Esophagus muscularis mucosa (tissue), 4 donors: ENCODE measurements at regions not wholly inside any gene's neighbourhood (a gene's known extent, or its start where the extent isn't known, plus 50 kb on each side); places are given as distances from the start of the nearest gene placed in this dataset.

Experiments
- EP300 ChIP-seq: sonication (generic); formaldehyde crosslinking; IDR thresholded peaks from one replicate; pipeline ENCODE4 v1.6.1; 2017; ENCODE audit warnings: antibody characterized with exemption
- POLR2A ChIP-seq: fragments of 450-650 bp; IDR thresholded peaks from one replicate; pipeline ENCODE4 v1.6.1; 2017; ENCODE audit warnings: antibody characterized with exemption, moderate library complexity, mild to moderate bottlenecking, low read depth
- POLR2AphosphoS5 ChIP-seq, 2 donors: sonication (generic); formaldehyde crosslinking; IDR thresholded peaks; one replicate each; pipeline ENCODE4 v1.6.1; 2017; ENCODE audit warnings: antibody characterized with exemption in 2 of 2
- TF ChIP-seq, protein P1 (sequence below), 3 experiments: fragments of 200-600 bp in 2 of 3; fragments of 450-650 bp in 1 of 3; sonication (generic) in 2 of 3; IDR thresholded peaks; one replicate each; pipeline ENCODE4 v1.5.1; 2017 to 2019; ENCODE audit warnings: antibody characterized with exemption in 3 of 3, mild to moderate bottlenecking in 2 of 3, moderate library complexity in 1 of 3

DNA sequence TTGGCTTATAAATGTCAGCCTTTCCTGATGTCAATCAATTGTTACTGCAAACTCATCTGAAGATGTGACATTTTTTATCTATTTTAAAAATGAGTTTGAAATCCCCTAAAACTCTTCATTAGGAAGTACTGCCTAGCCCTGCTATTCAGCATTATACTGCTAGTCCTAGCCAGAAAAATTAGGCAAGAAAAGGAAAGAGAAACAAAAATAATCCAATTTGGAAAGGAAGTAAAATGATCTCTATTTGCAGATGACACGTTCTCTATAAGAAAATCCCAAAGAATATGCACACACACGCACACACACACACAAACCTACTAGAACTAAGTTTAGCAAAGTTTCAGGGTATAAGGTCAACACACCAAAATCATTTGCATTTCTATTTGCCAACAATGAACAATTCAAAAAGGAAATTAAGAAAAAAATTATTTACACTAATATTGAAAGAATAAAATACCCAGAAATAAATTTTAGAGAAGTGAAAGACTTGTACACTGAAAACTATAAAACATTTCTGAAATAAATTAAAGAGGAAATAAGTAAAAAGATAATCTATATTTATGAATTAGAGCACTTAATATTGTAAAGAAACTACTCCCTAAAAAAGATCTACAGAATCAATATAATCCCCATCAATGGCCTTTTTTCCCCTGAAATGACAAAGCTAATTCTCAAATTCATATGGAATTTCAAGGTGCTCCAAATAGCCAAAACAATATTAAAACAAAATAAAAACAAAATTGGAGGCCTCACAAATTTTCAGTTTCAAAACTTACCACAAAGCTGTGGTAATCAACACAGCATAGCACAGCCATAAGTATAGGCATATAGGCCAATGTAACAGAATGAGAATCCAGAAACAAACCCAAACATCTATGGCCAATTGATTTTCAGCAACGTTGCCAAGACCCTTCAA lies 433.7 kb upstream of the TRIB2 start:
- TF ChIP-seq, protein P1, sequence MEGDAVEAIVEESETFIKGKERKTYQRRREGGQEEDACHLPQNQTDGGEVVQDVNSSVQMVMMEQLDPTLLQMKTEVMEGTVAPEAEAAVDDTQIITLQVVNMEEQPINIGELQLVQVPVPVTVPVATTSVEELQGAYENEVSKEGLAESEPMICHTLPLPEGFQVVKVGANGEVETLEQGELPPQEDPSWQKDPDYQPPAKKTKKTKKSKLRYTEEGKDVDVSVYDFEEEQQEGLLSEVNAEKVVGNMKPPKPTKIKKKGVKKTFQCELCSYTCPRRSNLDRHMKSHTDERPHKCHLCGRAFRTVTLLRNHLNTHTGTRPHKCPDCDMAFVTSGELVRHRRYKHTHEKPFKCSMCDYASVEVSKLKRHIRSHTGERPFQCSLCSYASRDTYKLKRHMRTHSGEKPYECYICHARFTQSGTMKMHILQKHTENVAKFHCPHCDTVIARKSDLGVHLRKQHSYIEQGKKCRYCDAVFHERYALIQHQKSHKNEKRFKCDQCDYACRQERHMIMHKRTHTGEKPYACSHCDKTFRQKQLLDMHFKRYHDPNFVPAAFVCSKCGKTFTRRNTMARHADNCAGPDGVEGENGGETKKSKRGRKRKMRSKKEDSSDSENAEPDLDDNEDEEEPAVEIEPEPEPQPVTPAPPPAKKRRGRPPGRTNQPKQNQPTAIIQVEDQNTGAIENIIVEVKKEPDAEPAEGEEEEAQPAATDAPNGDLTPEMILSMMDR (IDR thresholded peaks at IDR 0.05), result no peak
- TF ChIP-seq POLR2AphosphoS5 (IDR thresholded peaks at IDR 0.05), result no peak
- TF ChIP-seq POLR2A, result no peak
- no peak for TF ChIP-seq EP300
